KMS-11 (cell line): ENCODE measurements at regions not wholly inside any gene's neighbourhood (a gene's known extent, or its start where the extent isn't known, plus 50 kb on each side); places are given as distances from the start of the nearest gene placed in this dataset.

Experiments used
- H2AFZ ChIP-seq: fragments of 200-600 bp; sonication (generic); 2 replicates; pipeline ENCODE4 v1.6.1; 2016; ENCODE audit warnings: antibody characterized with exemption, mixed run types, low read depth
- H3K27ac ChIP-seq: fragments of 200-600 bp; sonication (generic); 2 replicates; pipeline ENCODE4 v1.6.1; 2016; ENCODE audit warnings: mild to moderate bottlenecking, mixed run types
- H3K27me3 ChIP-seq: fragments of 200-600 bp; sonication (generic); 2 replicates; pipeline ENCODE4 v1.6.1; 2017; ENCODE audit warnings: mild to moderate bottlenecking, low read depth, mixed run types, moderate library complexity; ENCODE audit not compliant: insufficient read depth
- H3K36me3 ChIP-seq: fragments of 200-600 bp; sonication (generic); 2 replicates; pipeline ENCODE4 v1.6.1; 2017; ENCODE audit warnings: mild to moderate bottlenecking, mixed run types; ENCODE audit not compliant: insufficient read depth
- H3K4me1 ChIP-seq: fragments of 200-600 bp; sonication (generic); 2 replicates; pipeline ENCODE4 v1.6.1; 2016; ENCODE audit warnings: mild to moderate bottlenecking, low read depth, mixed run types; ENCODE audit not compliant: poor library complexity, severe bottlenecking
- H3K4me2 ChIP-seq: fragments of 200-600 bp; sonication (generic); 2 replicates; pipeline ENCODE4 v1.7.0; 2016; ENCODE audit warnings: mild to moderate bottlenecking, mixed run types
- H3K4me3 ChIP-seq: fragments of 200-600 bp; sonication (generic); IDR thresholded peaks from 2 replicates; pipeline ENCODE4 v1.6.1; 2017; ENCODE audit warnings: low read depth, low read length, mixed read lengths; ENCODE audit not compliant: insufficient read depth
- H3K79me2 ChIP-seq: fragments of 200-600 bp; sonication (generic); 2 replicates; pipeline ENCODE4 v1.6.1; 2016; ENCODE audit warnings: low read depth, mixed run types; ENCODE audit not compliant: insufficient read depth
- H3K9ac ChIP-seq: fragments of 200-600 bp; sonication (generic); 2 replicates; pipeline ENCODE4 v1.6.1; 2016; ENCODE audit warnings: mild to moderate bottlenecking, mixed run types
- H4K20me1 ChIP-seq: fragments of 200-600 bp; sonication (generic); 2 replicates; pipeline ENCODE4 v1.6.1; 2016; ENCODE audit warnings: mild to moderate bottlenecking, mixed run types; ENCODE audit not compliant: insufficient read depth
- CTCF ChIP-seq: fragments of 200-600 bp; sonication (generic); conservative IDR thresholded peaks from 2 replicates; pipeline ENCODE4 v1.6.1; 2017; ENCODE audit warnings: low read depth, mild to moderate bottlenecking, antibody characterized with exemption, low read length, moderate library complexity, mixed read lengths

GRCh38 chr13:22102271-22102670, 431.4 kb downstream of the FGF9 start:
- Histone ChIP-seq H3K9ac (no peak overlapping the region), H2AFZ (no peak overlapping the region), H3K36me3 (no peaks in the 10 kb centered on the region), H3K4me2 (no peak overlapping the region), H4K20me1 (no peaks in the 10 kb centered on the region), H3K27ac (no peak overlapping the region), H3K4me3 (no peak overlapping the region), H3K27me3 (no peaks in the 10 kb centered on the region), H3K79me2 (no peaks in the 10 kb centered on the region), H3K4me1 (no peaks in the 10 kb centered on the region)
- no peak for TF ChIP-seq CTCF

- Histone ChIP-seq H3K9ac (no peak overlapping the region), H3K79me2 (no peaks in the 10 kb centered on the region), H3K36me3 (no peaks in the 10 kb centered on the region), H3K4me3 (no peak overlapping the region), H3K27me3 (no peaks in the 10 kb centered on the region), H2AFZ (no peak overlapping the region), H3K4me1 (no peaks in the 10 kb centered on the region), H4K20me1 (no peaks in the 10 kb centered on the region), H3K4me2 (no peak overlapping the region), H3K27ac (no peak overlapping the region)
- no peak for TF ChIP-seq CTCF
These were observed 432.5 kb downstream of the FGF9 start for GRCh38 chr13:22103046-22104027.

- Histone ChIP-seq H3K27ac (no peak overlapping the region), H3K4me2 (no peak overlapping the region), H4K20me1 (no peaks in the 10 kb centered on the region), H3K36me3 (no peaks in the 10 kb centered on the region), H3K4me3 (no peak overlapping the region), H3K79me2 (no peaks in the 10 kb centered on the region), H3K4me1 (peaks cover 2% of the 10 kb centered on the region), H2AFZ (no peak overlapping the region), H3K9ac (no peak overlapping the region), H3K27me3 (no peaks in the 10 kb centered on the region)
- no peak for TF ChIP-seq CTCF
These were observed 435.2 kb downstream of the FGF9 start for GRCh38 chr13:22106058-22106457.

GRCh38 chr13:22107549-22107948, 436.7 kb downstream of the FGF9 start:
- no peak overlapping the region for H3K4me2 ChIP-seq
- H4K20me1 ChIP-seq = no peaks in the 10 kb centered on the region
- no peak overlapping the region for H3K27ac ChIP-seq
- H3K36me3 ChIP-seq = no peaks in the 10 kb centered on the region
- H3K4me1 ChIP-seq = peaks cover 9% of the 10 kb centered on the region
- TF ChIP-seq CTCF = no peak
- H3K9ac ChIP-seq = no peak overlapping the region
- H2AFZ ChIP-seq = no peak overlapping the region
- H3K27me3 ChIP-seq = no peaks in the 10 kb centered on the region
- no peaks in the 10 kb centered on the region for H3K79me2 ChIP-seq
- H3K4me3 ChIP-seq = no peak overlapping the region
